GM12875 (cell line): ENCODE measurements at regions not wholly inside any gene's neighbourhood (a gene's known extent, or its start where the extent isn't known, plus 50 kb on each side); places are given as distances from the start of the nearest gene placed in this dataset.

Experiments used
- H3K4me3 ChIP-seq: one replicate; pipeline ENCODE4 v1.5.1; 2011; ENCODE audit warnings: low read depth, low read length, control low read depth
- CTCF ChIP-seq: IDR thresholded peaks from 2 replicates; pipeline ENCODE4 v1.5.1; 2011; ENCODE audit warnings: low read depth, mild to moderate bottlenecking, control low read depth, inconsistent platforms, low read length, moderate library complexity, borderline replicate concordance; ENCODE audit not compliant: insufficient read depth

GRCh38 chr9:86893811-86894490, 53.4 kb downstream of the GAS1 start:
- no peak for TF ChIP-seq CTCF
- H3K4me3 ChIP-seq, result no peak overlapping the region

- H3K4me3 ChIP-seq, result no peak overlapping the region
- TF ChIP-seq CTCF, result no peak
Observed at GRCh38 chr9:86892576-86892975, 54.7 kb downstream of the GAS1 start.

DNA sequence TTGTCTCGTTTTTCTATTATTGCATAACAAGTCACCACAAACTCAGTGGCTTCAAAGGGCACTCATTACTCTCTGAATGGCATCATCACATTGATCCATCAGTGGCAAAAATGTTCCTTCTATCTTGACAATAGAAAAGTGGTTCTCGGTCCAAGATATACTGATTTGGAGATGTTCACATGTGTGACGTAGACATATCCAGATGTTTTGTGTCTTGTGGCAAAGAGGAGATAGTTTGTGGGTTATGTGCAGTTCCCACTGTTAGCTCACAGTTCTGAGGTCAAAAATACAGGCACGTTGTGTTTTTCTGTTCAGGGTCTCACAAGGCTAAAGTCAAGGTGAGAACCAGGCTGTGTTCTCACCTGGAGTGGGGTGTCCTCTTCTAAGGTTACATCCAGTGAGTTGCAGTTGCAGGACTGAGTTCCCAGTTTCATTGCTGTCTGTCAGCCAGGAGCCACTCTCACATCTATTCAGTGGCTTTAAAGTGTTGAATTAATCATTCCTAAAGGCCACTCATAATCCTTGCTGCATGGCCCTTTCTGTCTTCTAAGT, 55.3 kb downstream of the GAS1 start:
- no peak overlapping the region for H3K4me3 ChIP-seq
- TF ChIP-seq CTCF, result no peak

- no peak for TF ChIP-seq CTCF
- no peak overlapping the region for H3K4me3 ChIP-seq
Observed at GRCh38 chr9:86891091-86891490, 56.2 kb downstream of the GAS1 start.

- no peak overlapping the region for H3K4me3 ChIP-seq
- no peak for TF ChIP-seq CTCF
Observed at GRCh38 chr9:86885232-86885631, 62.1 kb downstream of the GAS1 start.

- H3K4me3 ChIP-seq, result no peak overlapping the region
- no peak for TF ChIP-seq CTCF
Observed at GRCh38 chr9:86876621-86877196, 70.6 kb downstream of the GAS1 start.

DNA sequence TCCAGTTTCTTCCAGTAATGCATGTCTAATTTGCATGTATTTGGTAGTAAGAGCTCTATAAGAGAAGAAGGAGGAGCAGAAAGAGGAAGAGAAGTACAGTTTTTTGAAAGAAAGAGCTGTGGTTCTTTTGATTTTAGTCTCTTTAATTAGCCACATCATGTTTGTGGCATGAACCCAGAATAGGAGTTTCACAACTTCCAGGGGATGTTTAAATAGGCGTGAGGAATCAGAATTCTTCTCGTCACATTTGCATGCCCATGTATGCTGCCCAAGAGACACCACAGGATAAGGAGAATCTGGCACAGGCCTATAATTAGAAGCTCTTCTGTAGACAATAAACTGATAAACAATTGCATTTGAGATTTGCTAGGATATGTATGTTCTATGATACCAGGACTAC, 78.7 kb downstream of the GAS1 start:
- no peak for TF ChIP-seq CTCF

More for the DNA sequence above, 78.7 kb downstream of the GAS1 start:
- no peak overlapping the region for H3K4me3 ChIP-seq
